ENCODE measurements at regions not wholly inside any gene's neighbourhood (a gene's known extent, or its start where the extent isn't known, plus 50 kb on each side); places are given as distances from the start of the nearest gene placed in this dataset.

GRCh38 chr15:62793752-62794144, 248.8 kb upstream of the TPM1 start:
- FAIRE-seq, result no peak
- H3K4me2 ChIP-seq (ENCODE audit: control insufficient read depth, extremely low read depth, insufficient read depth, low read depth, low read length), result no peak overlapping the region
- DNase-seq (ENCODE audit: low read depth, low spot score), result no peak
- no peaks in the 10 kb centered on the region for H3K27me3 ChIP-seq (ENCODE audit: control insufficient read depth, extremely low read depth, insufficient read depth, low read length)
- TF ChIP-seq CTCF (optimal IDR thresholded peaks at IDR 0.05 in 1 of 3, IDR thresholded peaks at IDR 0.05 in 1 of 3, conservative IDR thresholded peaks at IDR 0.05 in 1 of 3; ENCODE audit: extremely low read depth in 1 of 3, insufficient read depth in 2 of 3, low read length in 3 of 3), result no peak
- H3K4me1 ChIP-seq (ENCODE audit: control insufficient read depth, extremely low read depth, insufficient read depth, low read length), result peaks cover 2% of the 10 kb centered on the region
- no peak overlapping the region for H2AFZ ChIP-seq (ENCODE audit: control insufficient read depth, low read length)
- no peaks in the 10 kb centered on the region for H4K20me1 ChIP-seq (ENCODE audit: control insufficient read depth, extremely low read depth, insufficient read depth, low read length)
- no peak overlapping the region for H3K27ac ChIP-seq (ENCODE audit: control insufficient read depth, insufficient read depth, low read length)
- no peaks in the 10 kb centered on the region for H3K9me1 ChIP-seq (ENCODE audit: control insufficient read depth, extremely low read depth, insufficient read depth, low read length)
- H3K9ac ChIP-seq (ENCODE audit: control insufficient read depth, extremely low read depth, insufficient read depth, low read length), result no peak overlapping the region
- no peak overlapping the region for H3K4me3 ChIP-seq (ENCODE audit: control insufficient read depth in 2 of 3, extremely low read depth in 1 of 3, insufficient read depth in 2 of 3, low read depth in 1 of 3, low read length in 3 of 3)
- dilution Hi-C loops (cut with MboI; ENCODE audit: extremely low pct_ligation_motif_present, low sequenced_read_pairs), result no loop called here
- H3K79me2 ChIP-seq (ENCODE audit: control insufficient read depth, insufficient read depth, low read length), result no peaks in the 10 kb centered on the region
- no peaks in the 10 kb centered on the region for H3K36me3 ChIP-seq (ENCODE audit: control insufficient read depth in 2 of 2, extremely low read depth in 1 of 2, insufficient read depth in 2 of 2, low read length in 2 of 2)
- H3K9me3 ChIP-seq (ENCODE audit: control insufficient read depth, low read depth, low read length), result no peaks in the 10 kb centered on the region

GRCh38 chr15:62795171-62795570, 247.4 kb upstream of the TPM1 start:
- TF ChIP-seq EZH2 (IDR thresholded peaks at IDR 0.05; ENCODE audit: low read length) (no peak), CTCF (optimal IDR thresholded peaks at IDR 0.05 in 1 of 3, IDR thresholded peaks at IDR 0.05 in 1 of 3, conservative IDR thresholded peaks at IDR 0.05 in 1 of 3; ENCODE audit: extremely low read depth in 1 of 3, insufficient read depth in 2 of 3, low read length in 3 of 3) (no peak)
- H3K27ac ChIP-seq (ENCODE audit: control insufficient read depth, insufficient read depth, low read length), result no peak overlapping the region
- no peak overlapping the region for H3K9ac ChIP-seq (ENCODE audit: control insufficient read depth, extremely low read depth, insufficient read depth, low read length)
- peaks cover 0 to 1% of the 10 kb centered on the region in 2 experiments for H3K36me3 ChIP-seq (ENCODE audit: control insufficient read depth in 2 of 2, extremely low read depth in 1 of 2, insufficient read depth in 2 of 2, low read length in 2 of 2)
- H3K79me2 ChIP-seq (ENCODE audit: control insufficient read depth, insufficient read depth, low read length), result no peaks in the 10 kb centered on the region
- DNase-seq (ENCODE audit: low read depth, low spot score) (no peak), FAIRE-seq (no peak)
- no peak overlapping the region for H3K4me3 ChIP-seq (ENCODE audit: control insufficient read depth in 2 of 3, extremely low read depth in 1 of 3, insufficient read depth in 2 of 3, low read depth in 1 of 3, low read length in 3 of 3)
- no peak overlapping the region for H2AFZ ChIP-seq (ENCODE audit: control insufficient read depth, low read length)
- dilution Hi-C loops (cut with MboI; ENCODE audit: extremely low pct_ligation_motif_present, low sequenced_read_pairs), result no loop called here
- H3K27me3 ChIP-seq (ENCODE audit: control insufficient read depth, extremely low read depth, insufficient read depth, low read length), result no peaks in the 10 kb centered on the region
- peaks cover 2% of the 10 kb centered on the region for H3K4me1 ChIP-seq (ENCODE audit: control insufficient read depth, extremely low read depth, insufficient read depth, low read length)
- no peaks in the 10 kb centered on the region for H3K9me1 ChIP-seq (ENCODE audit: control insufficient read depth, extremely low read depth, insufficient read depth, low read length)
- no peaks in the 10 kb centered on the region for H4K20me1 ChIP-seq (ENCODE audit: control insufficient read depth, extremely low read depth, insufficient read depth, low read length)
- no peak overlapping the region for H3K4me2 ChIP-seq (ENCODE audit: control insufficient read depth, extremely low read depth, insufficient read depth, low read depth, low read length)
- H3K9me3 ChIP-seq (ENCODE audit: control insufficient read depth, low read depth, low read length), result no peaks in the 10 kb centered on the region

Measured in keratinocyte (primary cell).